Neural cell (in vitro differentiated cells): ENCODE measurements at regions not wholly inside any gene's neighbourhood (a gene's known extent, or its start where the extent isn't known, plus 50 kb on each side); places are given as distances from the start of the nearest gene placed in this dataset.
A peak's percentile ranks its signal among the peaks of the same experiment; 100 is the strongest.

Source experiments
- H2AFZ ChIP-seq: fragments of 200-600, 300-800 bp; sonication (generic), shearing (Covaris generic); 2 replicates; pipeline ENCODE4 v1.6.0; 2014; ENCODE audit warnings: low read depth, mild to moderate bottlenecking, antibody characterized with exemption, low read length, moderate library complexity
- H3F3A ChIP-seq: fragments of 200-600 bp; shearing (Covaris generic); 2 replicates; pipeline ENCODE4 v1.6.1; 2016; ENCODE audit warnings: mild to moderate bottlenecking, moderate library complexity, mixed read lengths, antibody characterized with exemption, low read length; ENCODE audit not compliant: insufficient read depth, poor library complexity, severe bottlenecking
- H3K27ac ChIP-seq: fragments of 200-600, 300-800 bp; sonication (generic), shearing (Covaris generic); 2 replicates; pipeline ENCODE4 v1.5.1; 2014; ENCODE audit warnings: mild to moderate bottlenecking, low read length, moderate library complexity
- H3K27me3 ChIP-seq: fragments of 300-800, 200-600 bp; sonication (generic), shearing (Covaris generic); 2 replicates; pipeline ENCODE4 v1.6.0; 2014; ENCODE audit warnings: mild to moderate bottlenecking, low read depth, low read length, moderate library complexity; ENCODE audit not compliant: insufficient read depth
- H3K36me3 ChIP-seq: fragments of 300-800, 200-600 bp; sonication (generic), shearing (Covaris generic); 2 replicates; pipeline ENCODE4 v1.5.1; 2014; ENCODE audit warnings: mild to moderate bottlenecking, antibody characterized with exemption, low read length, moderate library complexity; ENCODE audit not compliant: insufficient read depth
- H3K4me2 ChIP-seq: fragments of 300-800, 200-600 bp; sonication (generic), shearing (Covaris generic); 2 replicates; pipeline ENCODE4 v1.6.0; 2014; ENCODE audit warnings: mild to moderate bottlenecking, low read length
- H3K4me3 ChIP-seq: fragments of 300-800, 200-600 bp; sonication (generic), shearing (Covaris generic); 2 replicates; pipeline ENCODE4 v1.5.1; 2014; ENCODE audit warnings: mild to moderate bottlenecking, low read length, moderate library complexity
- H3K79me2 ChIP-seq: fragments of 200-600 bp; shearing (Covaris generic); replicated peaks from 2 replicates; pipeline ENCODE4 v1.6.0; 2014; ENCODE audit warnings: mild to moderate bottlenecking, low read length, moderate library complexity; ENCODE audit not compliant: insufficient read depth
- H3K9ac ChIP-seq: fragments of 300-800, 200-600 bp; sonication (generic), shearing (Covaris generic); 2 replicates; pipeline ENCODE4 v1.6.1; 2016; ENCODE audit warnings: mild to moderate bottlenecking, low read length, mixed read lengths
- H3K9me2 ChIP-seq: fragments of 200-600 bp; shearing (Covaris generic); 2 replicates; pipeline ENCODE4 v1.6.1; 2016; ENCODE audit warnings: mild to moderate bottlenecking, low read length, mixed read lengths; ENCODE audit not compliant: insufficient read depth
- H3K9me3 ChIP-seq: fragments of 200-600, 300-800 bp; sonication (generic), shearing (Covaris generic); 2 replicates; pipeline ENCODE4 v1.6.1; 2016; ENCODE audit warnings: mild to moderate bottlenecking, mixed run types, low read length, moderate library complexity, mixed read lengths
- H4K20me1 ChIP-seq: fragments of 200-600 bp; shearing (Covaris generic); 2 replicates; pipeline ENCODE4 v1.6.1; 2016; ENCODE audit warnings: mild to moderate bottlenecking, mixed run types; ENCODE audit not compliant: insufficient read depth
- MXI1 ChIP-seq: fragments of 450-650 bp; conservative IDR thresholded peaks from 2 replicates; pipeline ENCODE4 v1.6.1; 2014; ENCODE audit warnings: antibody characterized with exemption, mild to moderate bottlenecking; ENCODE audit not compliant: poor library complexity, severe bottlenecking
- POLR2AphosphoS5 ChIP-seq: IDR thresholded peaks from 2 replicates; pipeline ENCODE4 v1.6.1; 2012
- RAD21 ChIP-seq: fragments of 450-650 bp; conservative IDR thresholded peaks from 2 replicates; pipeline ENCODE4 v1.6.1; 2014; ENCODE audit warnings: antibody characterized with exemption, mild to moderate bottlenecking, moderate library complexity
- SMC3 ChIP-seq: fragments of 450-650 bp; conservative IDR thresholded peaks from 2 replicates; pipeline ENCODE4 v1.6.1; 2014; ENCODE audit warnings: antibody characterized with exemption, mild to moderate bottlenecking, moderate library complexity; ENCODE audit not compliant: poor library complexity
- TAF1 ChIP-seq: IDR thresholded peaks from 2 replicates; pipeline ENCODE4 v1.6.1; 2012; ENCODE audit warnings: low read depth
- TF ChIP-seq, protein P1 (sequence below): IDR thresholded peaks from 2 replicates; pipeline ENCODE4 v1.6.1; 2012; ENCODE audit warnings: borderline replicate concordance
- TF ChIP-seq, protein P2 (sequence below): fragments of 450-650 bp; IDR thresholded peaks from 2 replicates; pipeline ENCODE4 v1.5.1; 2014; ENCODE audit warnings: antibody characterized with exemption, mild to moderate bottlenecking, moderate library complexity; ENCODE audit not compliant: poor library complexity, severe bottlenecking

DNA sequence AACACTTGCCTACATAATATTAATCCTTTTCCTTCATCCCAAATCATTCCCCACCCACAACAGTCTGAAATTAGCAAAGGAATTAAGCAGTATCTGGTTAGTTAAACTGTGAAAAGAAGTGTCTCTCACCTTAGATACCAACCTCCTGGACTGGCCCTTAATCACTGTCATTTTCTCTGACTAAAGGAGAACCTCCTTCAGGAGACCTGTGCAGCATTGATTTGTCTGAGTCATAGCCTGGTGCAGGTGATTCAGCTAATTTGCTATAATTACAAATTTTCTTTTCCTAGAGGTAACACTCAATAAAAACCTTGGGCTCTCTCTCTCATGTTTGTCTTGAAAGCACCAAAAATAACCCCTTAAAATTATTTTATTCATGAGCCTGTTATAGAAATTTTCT, 279.8 kb upstream of the SEMA6D start:
- H3K27ac ChIP-seq = no peak overlapping the region
- H3K4me2 ChIP-seq = no peak overlapping the region
- no peaks in the 10 kb centered on the region for H3K36me3 ChIP-seq
- H3K79me2 ChIP-seq = no peaks in the 10 kb centered on the region
- H3F3A ChIP-seq = no peaks in the 10 kb centered on the region
- H3K9me2 ChIP-seq = no peaks in the 10 kb centered on the region
- no peak overlapping the region for H3K9ac ChIP-seq
- no peaks in the 10 kb centered on the region for H3K27me3 ChIP-seq
- H4K20me1 ChIP-seq = no peaks in the 10 kb centered on the region
- no peak overlapping the region for H2AFZ ChIP-seq
- no peak for TF ChIP-seq SMC3
- TF ChIP-seq, protein P1, sequence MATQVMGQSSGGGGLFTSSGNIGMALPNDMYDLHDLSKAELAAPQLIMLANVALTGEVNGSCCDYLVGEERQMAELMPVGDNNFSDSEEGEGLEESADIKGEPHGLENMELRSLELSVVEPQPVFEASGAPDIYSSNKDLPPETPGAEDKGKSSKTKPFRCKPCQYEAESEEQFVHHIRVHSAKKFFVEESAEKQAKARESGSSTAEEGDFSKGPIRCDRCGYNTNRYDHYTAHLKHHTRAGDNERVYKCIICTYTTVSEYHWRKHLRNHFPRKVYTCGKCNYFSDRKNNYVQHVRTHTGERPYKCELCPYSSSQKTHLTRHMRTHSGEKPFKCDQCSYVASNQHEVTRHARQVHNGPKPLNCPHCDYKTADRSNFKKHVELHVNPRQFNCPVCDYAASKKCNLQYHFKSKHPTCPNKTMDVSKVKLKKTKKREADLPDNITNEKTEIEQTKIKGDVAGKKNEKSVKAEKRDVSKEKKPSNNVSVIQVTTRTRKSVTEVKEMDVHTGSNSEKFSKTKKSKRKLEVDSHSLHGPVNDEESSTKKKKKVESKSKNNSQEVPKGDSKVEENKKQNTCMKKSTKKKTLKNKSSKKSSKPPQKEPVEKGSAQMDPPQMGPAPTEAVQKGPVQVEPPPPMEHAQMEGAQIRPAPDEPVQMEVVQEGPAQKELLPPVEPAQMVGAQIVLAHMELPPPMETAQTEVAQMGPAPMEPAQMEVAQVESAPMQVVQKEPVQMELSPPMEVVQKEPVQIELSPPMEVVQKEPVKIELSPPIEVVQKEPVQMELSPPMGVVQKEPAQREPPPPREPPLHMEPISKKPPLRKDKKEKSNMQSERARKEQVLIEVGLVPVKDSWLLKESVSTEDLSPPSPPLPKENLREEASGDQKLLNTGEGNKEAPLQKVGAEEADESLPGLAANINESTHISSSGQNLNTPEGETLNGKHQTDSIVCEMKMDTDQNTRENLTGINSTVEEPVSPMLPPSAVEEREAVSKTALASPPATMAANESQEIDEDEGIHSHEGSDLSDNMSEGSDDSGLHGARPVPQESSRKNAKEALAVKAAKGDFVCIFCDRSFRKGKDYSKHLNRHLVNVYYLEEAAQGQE = no peak
- H3K9me3 ChIP-seq = no peaks in the 10 kb centered on the region
- H3K4me3 ChIP-seq = no peak overlapping the region

DNA sequence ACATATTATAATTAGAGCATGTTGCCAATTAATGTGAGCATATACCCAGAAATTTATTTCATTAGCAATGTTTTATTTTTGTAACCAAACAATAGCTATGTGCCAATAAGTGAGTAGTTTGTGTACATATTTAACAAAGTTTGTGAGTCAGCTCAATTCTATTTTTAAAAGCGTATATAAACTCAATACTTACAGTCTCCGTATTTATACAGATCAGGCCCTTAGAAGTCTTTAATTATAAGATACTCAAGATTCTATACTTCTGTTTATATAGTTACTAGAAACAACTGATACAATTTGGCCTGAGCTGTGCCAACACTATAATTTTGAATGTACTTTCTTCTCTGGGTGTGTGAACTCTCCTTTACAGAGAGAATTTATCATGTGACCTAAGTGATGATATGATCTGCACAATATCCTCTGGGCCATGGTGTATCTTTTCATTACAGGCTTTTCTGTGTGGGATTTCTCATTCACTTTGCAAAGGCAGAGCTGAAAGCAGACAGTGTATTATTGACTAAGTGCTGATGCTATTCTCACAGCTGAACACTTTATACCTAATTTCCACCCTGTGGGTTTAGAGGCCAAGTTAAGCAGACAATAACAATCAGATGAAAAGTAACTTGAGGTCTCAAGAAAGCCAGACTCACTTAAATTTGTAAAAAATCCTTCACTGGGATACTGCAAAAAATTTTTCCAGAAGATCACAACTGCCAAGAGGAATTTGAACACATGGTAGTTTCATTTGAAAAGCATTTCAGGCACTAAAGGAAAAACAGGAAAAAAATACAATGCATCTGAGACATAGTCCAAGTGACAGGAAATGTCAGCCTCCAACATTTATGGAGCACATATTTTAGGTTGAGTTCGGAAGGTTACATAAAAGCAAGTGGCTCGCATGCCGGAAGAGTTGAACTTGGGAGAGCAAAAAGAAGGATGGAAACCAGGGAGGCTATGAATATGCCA, 277.9 kb upstream of the SEMA6D start:
- no peaks in the 10 kb centered on the region for H4K20me1 ChIP-seq
- H3K4me2 ChIP-seq = no peak overlapping the region
- H3K9ac ChIP-seq = no peak overlapping the region
- TF ChIP-seq MXI1 = no peak
- peak; percentile 42 for TF ChIP-seq POLR2AphosphoS5
- H2AFZ ChIP-seq = no peak overlapping the region
- H3K36me3 ChIP-seq = no peaks in the 10 kb centered on the region
- no peak overlapping the region for H3K4me3 ChIP-seq
- no peaks in the 10 kb centered on the region for H3F3A ChIP-seq
- H3K9me3 ChIP-seq = no peaks in the 10 kb centered on the region
- H3K27ac ChIP-seq = no peak overlapping the region
- H3K27me3 ChIP-seq = no peaks in the 10 kb centered on the region
- no peaks in the 10 kb centered on the region for H3K79me2 ChIP-seq
- H3K9me2 ChIP-seq = no peaks in the 10 kb centered on the region

DNA sequence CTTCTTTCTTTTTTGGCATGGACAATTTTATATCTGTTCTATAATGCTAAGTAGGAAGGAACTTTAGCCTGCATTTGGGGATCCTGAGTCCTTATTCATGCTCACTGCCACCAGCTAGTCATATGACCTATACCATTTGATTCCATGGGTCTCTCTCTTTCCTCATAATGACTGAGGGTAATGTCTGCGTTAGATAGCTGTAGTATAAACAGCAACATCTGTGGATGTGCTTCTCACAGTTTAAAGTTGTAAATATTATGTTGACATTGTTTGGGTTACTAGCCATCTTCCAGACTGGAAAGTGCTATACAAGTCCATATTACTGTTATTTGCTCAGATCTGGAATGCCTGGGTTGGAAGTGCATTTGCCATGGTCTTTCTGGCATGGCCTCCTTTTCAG, 274.9 kb upstream of the SEMA6D start:
- Histone ChIP-seq H3K27me3 (no peaks in the 10 kb centered on the region), H2AFZ (no peak overlapping the region), H3K27ac (no peak overlapping the region), H3K9me3 (no peaks in the 10 kb centered on the region), H4K20me1 (no peaks in the 10 kb centered on the region), H3K4me2 (no peak overlapping the region), H3K79me2 (no peaks in the 10 kb centered on the region), H3F3A (no peaks in the 10 kb centered on the region), H3K36me3 (no peaks in the 10 kb centered on the region), H3K9me2 (no peaks in the 10 kb centered on the region), H3K9ac (no peak overlapping the region), H3K4me3 (no peak overlapping the region)
- TF ChIP-seq, protein P1 = no peak
- TF ChIP-seq RAD21 (no peak), MXI1 (no peak), SMC3 (no peak), TAF1 (no peak)
- TF ChIP-seq, protein P2, sequence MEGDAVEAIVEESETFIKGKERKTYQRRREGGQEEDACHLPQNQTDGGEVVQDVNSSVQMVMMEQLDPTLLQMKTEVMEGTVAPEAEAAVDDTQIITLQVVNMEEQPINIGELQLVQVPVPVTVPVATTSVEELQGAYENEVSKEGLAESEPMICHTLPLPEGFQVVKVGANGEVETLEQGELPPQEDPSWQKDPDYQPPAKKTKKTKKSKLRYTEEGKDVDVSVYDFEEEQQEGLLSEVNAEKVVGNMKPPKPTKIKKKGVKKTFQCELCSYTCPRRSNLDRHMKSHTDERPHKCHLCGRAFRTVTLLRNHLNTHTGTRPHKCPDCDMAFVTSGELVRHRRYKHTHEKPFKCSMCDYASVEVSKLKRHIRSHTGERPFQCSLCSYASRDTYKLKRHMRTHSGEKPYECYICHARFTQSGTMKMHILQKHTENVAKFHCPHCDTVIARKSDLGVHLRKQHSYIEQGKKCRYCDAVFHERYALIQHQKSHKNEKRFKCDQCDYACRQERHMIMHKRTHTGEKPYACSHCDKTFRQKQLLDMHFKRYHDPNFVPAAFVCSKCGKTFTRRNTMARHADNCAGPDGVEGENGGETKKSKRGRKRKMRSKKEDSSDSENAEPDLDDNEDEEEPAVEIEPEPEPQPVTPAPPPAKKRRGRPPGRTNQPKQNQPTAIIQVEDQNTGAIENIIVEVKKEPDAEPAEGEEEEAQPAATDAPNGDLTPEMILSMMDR = no peak
